ENCODE measurements at regions not wholly inside any gene's neighbourhood (a gene's known extent, or its start where the extent isn't known, plus 50 kb on each side); places are given as distances from the start of the nearest gene placed in this dataset.

GRCh38 chr9:71632776-71633175 is 135.5 kb downstream of the CEMIP2 start:
- Mint-ChIP-seq H3K36me3 (no peaks in the 10 kb centered on the region), H3K27ac (no peak overlapping the region), H3K9me3 (no peaks in the 10 kb centered on the region)
- ATAC-seq (no peak), DNase-seq (ENCODE audit: low spot score in 2 of 2) (no peak)

GRCh38 chr9:71630377-71630995 is 137.8 kb downstream of the CEMIP2 start:
- H3K9me3 Mint-ChIP-seq, result no peaks in the 10 kb centered on the region
- H3K36me3 Mint-ChIP-seq, result no peaks in the 10 kb centered on the region
- no peak overlapping the region for H3K27ac Mint-ChIP-seq
- ATAC-seq, result no peak
- DNase-seq (ENCODE audit: low spot score in 2 of 2), result no peak

- no peak for ATAC-seq
- no peaks in the 10 kb centered on the region for H3K36me3 Mint-ChIP-seq
- no peak overlapping the region for H3K27ac Mint-ChIP-seq
- DNase-seq (ENCODE audit: low spot score in 2 of 2), result no peak
- no peaks in the 10 kb centered on the region for H3K9me3 Mint-ChIP-seq
Observed at GRCh38 chr9:71629578-71630215, 138.6 kb downstream of the CEMIP2 start.

GRCh38 chr9:71628247-71628646 is 140.1 kb downstream of the CEMIP2 start:
- Mint-ChIP-seq H3K27ac (no peak overlapping the region), H3K36me3 (no peaks in the 10 kb centered on the region), H3K9me3 (no peaks in the 10 kb centered on the region)
- DNase-seq (ENCODE audit: low spot score in 2 of 2) (no peak), ATAC-seq (no peak)

- DNase-seq (ENCODE audit: low spot score in 2 of 2), result no peak
- Mint-ChIP-seq H3K36me3 (no peaks in the 10 kb centered on the region), H3K9me3 (no peaks in the 10 kb centered on the region), H3K27ac (no peak overlapping the region)
- no peak for ATAC-seq
Observed at GRCh38 chr9:71627537-71627936, 140.8 kb downstream of the CEMIP2 start.

GRCh38 chr9:71626395-71626794 is 141.9 kb downstream of the CEMIP2 start:
- ATAC-seq, result no peak
- H3K9me3 Mint-ChIP-seq, result no peaks in the 10 kb centered on the region
- H3K27ac Mint-ChIP-seq, result no peak overlapping the region
- no peaks in the 10 kb centered on the region for H3K36me3 Mint-ChIP-seq
- DNase-seq (ENCODE audit: low spot score in 2 of 2), result no peak

- no peak for ATAC-seq
Observed at GRCh38 chr9:71624728-71625127, 143.6 kb downstream of the CEMIP2 start.

GRCh38 chr9:71620746-71621145 is 147.6 kb downstream of the CEMIP2 start:
- peaks cover 0 to 6% of the 10 kb centered on the region in 2 donors for H3K36me3 Mint-ChIP-seq
- DNase-seq (ENCODE audit: low spot score in 2 of 2), result no peak
- H3K9me3 Mint-ChIP-seq, result no peaks in the 10 kb centered on the region
- H3K27ac Mint-ChIP-seq, result no peak overlapping the region
- no peak for ATAC-seq

More at GRCh38 chr9:71624728-71625127, 143.6 kb downstream of the CEMIP2 start:
- Mint-ChIP-seq H3K36me3 (no peaks in the 10 kb centered on the region), H3K9me3 (no peaks in the 10 kb centered on the region), H3K27ac (no peak overlapping the region)
- no peak for DNase-seq (ENCODE audit: low spot score in 2 of 2)

GRCh38 chr9:71620331-71620730 is 148.0 kb downstream of the CEMIP2 start:
- ATAC-seq (no peak), DNase-seq (ENCODE audit: low spot score in 2 of 2) (no peak)
- Mint-ChIP-seq H3K36me3 (peaks cover 0 to 6% of the 10 kb centered on the region in 2 donors), H3K9me3 (no peaks in the 10 kb centered on the region), H3K27ac (no peak overlapping the region)

GRCh38 chr9:71619926-71620325 is 148.4 kb downstream of the CEMIP2 start:
- H3K36me3 Mint-ChIP-seq, result peaks cover 0 to 6% of the 10 kb centered on the region in 2 donors
- DNase-seq (ENCODE audit: low spot score in 2 of 2) (no peak), ATAC-seq (no peak)
- H3K9me3 Mint-ChIP-seq, result no peaks in the 10 kb centered on the region
- H3K27ac Mint-ChIP-seq, result no peak overlapping the region

GRCh38 chr9:71614409-71615010 is 153.8 kb downstream of the CEMIP2 start:
- ATAC-seq (no peak), DNase-seq (ENCODE audit: low spot score in 2 of 2) (no peak)
- Mint-ChIP-seq H3K27ac (no peak overlapping the region), H3K36me3 (peaks cover 6 to 10% of the 10 kb centered on the region in 2 donors), H3K9me3 (peaks cover 0 to 10% of the 10 kb centered on the region in 2 donors)

GRCh38 chr9:71612889-71613288 is 155.4 kb downstream of the CEMIP2 start:
- peaks cover 0 to 10% of the 10 kb centered on the region in 2 donors for H3K9me3 Mint-ChIP-seq

GRCh38 chr9:71609448-71609830 is 158.9 kb downstream of the CEMIP2 start:
- H3K36me3 Mint-ChIP-seq, result peaks cover 0 to 10% of the 10 kb centered on the region in 2 donors
- ATAC-seq, result no peak
- no peak overlapping the region for H3K27ac Mint-ChIP-seq
- no peak for DNase-seq (ENCODE audit: low spot score in 2 of 2)
- peaks cover 0 to 10% of the 10 kb centered on the region in 2 donors for H3K9me3 Mint-ChIP-seq

More at GRCh38 chr9:71612889-71613288, 155.4 kb downstream of the CEMIP2 start:
- Mint-ChIP-seq H3K27ac (no peak overlapping the region), H3K36me3 (peaks cover 6 to 10% of the 10 kb centered on the region in 2 donors)
- ATAC-seq, result no peak
- DNase-seq (ENCODE audit: low spot score in 2 of 2), result no peak

- H3K27ac Mint-ChIP-seq, result no peak overlapping the region
- H3K9me3 Mint-ChIP-seq, result peaks cover 0 to 10% of the 10 kb centered on the region in 2 donors
- no peak for ATAC-seq
- peaks cover 0 to 10% of the 10 kb centered on the region in 2 donors for H3K36me3 Mint-ChIP-seq
- no peak for DNase-seq (ENCODE audit: low spot score in 2 of 2)
Observed at GRCh38 chr9:71608825-71609447, 159.4 kb downstream of the CEMIP2 start.

GRCh38 chr9:71608021-71608420 is 160.3 kb downstream of the CEMIP2 start:
- ATAC-seq (no peak), DNase-seq (ENCODE audit: low spot score in 2 of 2) (no peak)
- Mint-ChIP-seq H3K36me3 (peaks cover 0 to 10% of the 10 kb centered on the region in 2 donors), H3K9me3 (peaks cover 0 to 10% of the 10 kb centered on the region in 2 donors), H3K27ac (no peak overlapping the region)

- ATAC-seq, result no peak
- no peak overlapping the region for H3K27ac Mint-ChIP-seq
- H3K9me3 Mint-ChIP-seq, result peaks cover 0 to 10% of the 10 kb centered on the region in 2 donors
- peaks cover 0 to 10% of the 10 kb centered on the region in 2 donors for H3K36me3 Mint-ChIP-seq
- DNase-seq (ENCODE audit: low spot score in 2 of 2), result no peak
Observed at GRCh38 chr9:71607461-71607881, 160.8 kb downstream of the CEMIP2 start.
